ENCODE measurements at regions not wholly inside any gene's neighbourhood (a gene's known extent, or its start where the extent isn't known, plus 50 kb on each side); places are given as distances from the start of the nearest gene placed in this dataset.

DNA sequence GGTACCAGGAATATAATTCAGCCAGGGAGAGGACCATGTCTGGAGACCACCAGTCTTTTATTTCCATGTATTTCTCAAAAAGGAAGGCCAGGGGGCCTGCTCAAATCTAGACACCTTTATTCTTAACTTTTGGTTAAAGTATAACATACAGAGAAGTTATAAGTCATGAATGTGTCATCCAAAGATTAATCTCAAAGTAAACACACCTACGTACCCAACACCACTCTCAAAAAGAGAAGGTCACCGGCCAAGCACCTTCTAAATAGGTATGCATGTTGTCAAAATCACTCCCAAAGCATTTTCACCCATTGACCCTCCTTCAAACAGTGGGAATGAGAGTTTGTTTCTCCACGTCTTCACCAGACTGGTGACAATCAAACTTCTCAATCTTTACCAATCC is 60.0 kb upstream of the FZD10 start:
- DNase-seq (ENCODE audit: low read depth), result no peak

DNA sequence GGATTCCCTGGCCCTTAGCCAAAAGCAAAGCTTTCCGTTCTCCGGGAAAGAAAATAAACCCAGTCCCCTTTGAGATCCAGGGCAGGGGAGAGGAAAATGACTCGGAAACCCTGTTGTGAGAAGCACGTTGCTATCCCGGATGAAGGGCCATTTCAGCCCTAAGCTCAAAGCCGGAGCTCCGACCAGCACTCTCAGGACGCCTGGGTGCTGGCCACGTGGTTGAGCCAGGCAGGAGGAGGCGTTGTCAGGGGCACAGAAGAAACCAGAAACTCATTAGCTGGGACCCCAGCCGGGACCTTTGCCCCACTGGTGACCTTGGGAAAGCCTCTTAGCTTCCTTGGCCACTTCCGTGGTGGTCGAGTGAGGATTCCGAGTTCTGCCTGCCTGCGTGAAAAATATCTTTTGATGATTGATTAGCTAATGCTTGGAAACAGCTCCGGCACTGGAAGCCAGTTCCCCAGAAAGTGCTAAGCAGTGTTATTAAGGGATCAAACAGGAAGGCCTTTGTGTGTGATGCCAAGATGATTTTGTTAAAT is 57.6 kb upstream of the FZD10 start:
- DNase-seq (ENCODE audit: low read depth), result no peak

- no peak for DNase-seq (ENCODE audit: low read depth)
Observed at GRCh38 chr12:130109062-130109945, 53.0 kb upstream of the FZD10 start.

DNA sequence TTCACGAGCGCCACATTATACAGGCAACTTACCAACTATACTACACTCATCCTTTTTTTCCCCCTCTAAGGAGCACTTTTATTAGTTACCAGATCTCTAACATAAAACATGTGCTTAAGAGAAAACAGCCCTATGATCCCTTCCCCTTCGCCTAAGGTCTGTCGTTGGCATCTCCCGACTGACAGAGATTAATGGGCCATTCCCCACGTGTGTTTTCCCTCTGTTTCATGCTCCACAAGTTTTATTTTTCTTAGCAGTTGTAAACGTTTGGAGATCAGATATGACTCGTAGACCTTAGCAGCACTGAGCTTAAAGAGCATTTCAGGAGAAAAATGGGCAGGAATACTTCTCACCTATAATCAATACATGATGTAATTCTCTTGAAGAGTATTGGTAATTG is 51.4 kb upstream of the FZD10 start:
- no peak for DNase-seq (ENCODE audit: low read depth)

DNA sequence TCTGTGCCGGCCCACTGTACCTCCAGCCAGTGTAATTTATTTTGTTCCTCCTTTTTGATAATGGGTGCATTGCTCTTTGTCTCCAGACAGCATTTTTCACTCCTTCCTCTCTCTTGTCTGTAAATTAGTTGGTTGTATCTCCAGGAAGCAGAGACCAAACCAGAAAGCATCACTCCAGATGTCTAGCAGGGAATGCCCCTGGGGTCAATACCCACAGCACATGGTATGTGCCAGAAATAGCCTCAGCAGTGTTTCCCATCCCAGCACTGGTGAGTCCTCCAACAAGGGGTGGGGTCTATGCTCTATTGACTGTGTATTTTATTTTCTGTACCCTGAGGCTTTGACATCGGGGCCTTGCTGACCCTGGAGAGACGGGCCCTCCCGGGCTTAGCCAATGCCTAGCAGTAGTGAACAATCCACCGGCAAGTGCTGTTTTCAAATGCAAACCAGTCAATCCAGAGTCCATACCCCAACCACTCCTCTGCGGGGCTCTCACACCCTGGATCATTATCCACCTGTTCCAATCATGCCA is 50.2 kb upstream of the FZD10 start:
- no peak for DNase-seq (ENCODE audit: low read depth)

Measured in stimulated activated CD8-positive, alpha-beta memory T cell treated with anti-CD3 and anti-CD28 coated beads, Interleukin-4, amount 100 ng/mL, for 24 hours (primary cell).